ENCODE measurements at regions not wholly inside any gene's neighbourhood (a gene's known extent, or its start where the extent isn't known, plus 50 kb on each side); places are given as distances from the start of the nearest gene placed in this dataset.

- TF ChIP-seq EZH2 (IDR thresholded peaks at IDR 0.05; ENCODE audit: borderline replicate concordance), result no peak
- no peak for TF ChIP-seq EZH2phosphoT487 (IDR thresholded peaks at IDR 0.05; ENCODE audit: low read depth, severe bottlenecking, unreplicated experiment)
- TF ChIP-seq CTCF (IDR thresholded peaks at IDR 0.05; ENCODE audit: poor library complexity), result no peak
- 95% methylated on average over 2 of the region's 2 CpGs for WGBS (ENCODE audit: low lambda C conversion rate, missing lambda C conversion rate)
- no peak overlapping the region for H3K27ac ChIP-seq
Observed at GRCh38 chr16:72536723-72537435, 364.9 kb upstream of the PMFBP1 start.

GRCh38 chr16:72532906-72533410 lies 361.0 kb upstream of the PMFBP1 start:
- Histone ChIP-seq H3K79me2 (no peaks in the 10 kb centered on the region), H3K27me3 (no peaks in the 10 kb centered on the region), H2AFZ (no peak overlapping the region), H3K4me2 (no peak overlapping the region), H3K27ac (no peak overlapping the region), H3K9me2 (replicated peaks; ENCODE audit: insufficient read depth) (no peaks in the 10 kb centered on the region), H3K9me3 (ENCODE audit: low read depth) (no peaks in the 10 kb centered on the region), H4K20me1 (ENCODE audit: insufficient read depth, poor library complexity, severe bottlenecking) (no peaks in the 10 kb centered on the region), H3K4me1 (ENCODE audit: insufficient read depth) (no peaks in the 10 kb centered on the region), H3K36me3 (replicated peaks; ENCODE audit: insufficient read depth, low read depth) (no peaks in the 10 kb centered on the region), H3K4me3 (no peak overlapping the region)
- WGBS (ENCODE audit: low lambda C conversion rate, missing lambda C conversion rate), result 87% methylated on average over 9 of the region's 9 CpGs
- no peak for TF ChIP-seq EZH2phosphoT487 (IDR thresholded peaks at IDR 0.05; ENCODE audit: low read depth, severe bottlenecking, unreplicated experiment)
- TF ChIP-seq CTCF (IDR thresholded peaks at IDR 0.05; ENCODE audit: poor library complexity), result no peak
- no peak for TF ChIP-seq EZH2 (IDR thresholded peaks at IDR 0.05; ENCODE audit: borderline replicate concordance)
- no peak for DNase-seq (ENCODE audit: low spot score)

More at GRCh38 chr16:72536723-72537435, 364.9 kb upstream of the PMFBP1 start:
- no peaks in the 10 kb centered on the region for H3K79me2 ChIP-seq
- no peak for DNase-seq (ENCODE audit: low spot score)
- H3K9me2 ChIP-seq (replicated peaks; ENCODE audit: insufficient read depth), result no peaks in the 10 kb centered on the region
- no peaks in the 10 kb centered on the region for H4K20me1 ChIP-seq (ENCODE audit: insufficient read depth, poor library complexity, severe bottlenecking)
- no peak overlapping the region for H2AFZ ChIP-seq
- H3K27me3 ChIP-seq, result no peaks in the 10 kb centered on the region
- no peaks in the 10 kb centered on the region for H3K9me3 ChIP-seq (ENCODE audit: low read depth)
- no peaks in the 10 kb centered on the region for H3K4me1 ChIP-seq (ENCODE audit: insufficient read depth)
- H3K4me3 ChIP-seq, result no peak overlapping the region
- no peak overlapping the region for H3K4me2 ChIP-seq
- H3K36me3 ChIP-seq (replicated peaks; ENCODE audit: insufficient read depth, low read depth), result no peaks in the 10 kb centered on the region

- Histone ChIP-seq H3K27me3 (no peaks in the 10 kb centered on the region), H3K79me2 (no peaks in the 10 kb centered on the region), H3K36me3 (replicated peaks; ENCODE audit: insufficient read depth, low read depth) (no peaks in the 10 kb centered on the region), H3K9me2 (replicated peaks; ENCODE audit: insufficient read depth) (no peaks in the 10 kb centered on the region), H3K4me1 (ENCODE audit: insufficient read depth) (no peaks in the 10 kb centered on the region), H3K27ac (no peak overlapping the region), H3K4me2 (no peak overlapping the region), H4K20me1 (ENCODE audit: insufficient read depth, poor library complexity, severe bottlenecking) (no peaks in the 10 kb centered on the region), H3K9me3 (ENCODE audit: low read depth) (no peaks in the 10 kb centered on the region), H2AFZ (no peak overlapping the region), H3K4me3 (no peak overlapping the region)
- no peak for TF ChIP-seq EZH2 (IDR thresholded peaks at IDR 0.05; ENCODE audit: borderline replicate concordance)
- TF ChIP-seq CTCF (IDR thresholded peaks at IDR 0.05; ENCODE audit: poor library complexity), result no peak
- no peak for TF ChIP-seq EZH2phosphoT487 (IDR thresholded peaks at IDR 0.05; ENCODE audit: low read depth, severe bottlenecking, unreplicated experiment)
- no peak for DNase-seq (ENCODE audit: low spot score)
- WGBS (ENCODE audit: low lambda C conversion rate, missing lambda C conversion rate), result 100% methylated on average over 2 of the region's 2 CpGs
Observed at GRCh38 chr16:72530434-72530833, 358.5 kb upstream of the PMFBP1 start.

All from hepatocyte (in vitro differentiated cells).